ENCODE measurements at regions not wholly inside any gene's neighbourhood (a gene's known extent, or its start where the extent isn't known, plus 50 kb on each side); places are given as distances from the start of the nearest gene placed in this dataset.

- Histone ChIP-seq H3K36me3 (ENCODE audit: control insufficient read depth in 2 of 4, insufficient read depth in 4 of 4, low read length in 3 of 4) (no peaks in the 10 kb centered on the region), H2BK5ac (ENCODE audit: low read depth, low read length) (no peak overlapping the region), H3K18ac (ENCODE audit: extremely low read depth, low read length) (no peak overlapping the region), H4K91ac (replicated peaks; ENCODE audit: insufficient read length, low read length) (no peak overlapping the region), H3K27ac (ENCODE audit: low read depth, low read length) (no peak overlapping the region), H3K23me2 (ENCODE audit: low read depth, low read length) (no peaks in the 10 kb centered on the region), H3K23ac (ENCODE audit: insufficient read length) (no peak overlapping the region), H2BK120ac (replicated peaks; ENCODE audit: low read depth, low read length) (no peak overlapping the region), H3K4ac (replicated peaks; ENCODE audit: insufficient read length, low read depth, low read length) (no peak overlapping the region), H3K4me3 (ENCODE audit: extremely low read depth in 1 of 4, insufficient read depth in 2 of 4, low read depth in 3 of 4, low read length in 4 of 4) (no peak overlapping the region), H3K79me1 (ENCODE audit: low read depth, low read length) (no peaks in the 10 kb centered on the region), H2BK15ac (ENCODE audit: low read length) (no peak overlapping the region), H3K56ac (replicated peaks; ENCODE audit: insufficient read length, low read depth, low read length) (no peak overlapping the region), H3K4me2 (ENCODE audit: insufficient read depth in 1 of 2, low read depth in 2 of 2, low read length in 2 of 2) (no peak overlapping the region), H3K9ac (replicated peaks in 1 of 4; ENCODE audit: extremely low read depth in 1 of 4, low read depth in 3 of 4, low read length in 3 of 4) (no peak overlapping the region; a peak in 1 of 7 replicates), H2BK12ac (ENCODE audit: low read depth, low read length) (no peak overlapping the region), H2AK5ac (ENCODE audit: low read depth, low read length) (no peak overlapping the region), H3K14ac (ENCODE audit: insufficient read length) (no peak overlapping the region), H3K9me3 (ENCODE audit: insufficient read depth in 2 of 2, low read depth in 1 of 2, low read length in 1 of 2) (peaks cover 0 to 4% of the 10 kb centered on the region in 2 experiments; a peak in 1 of 4 replicates), H4K8ac (ENCODE audit: extremely low read depth, insufficient read depth, low read length) (no peak overlapping the region), H4K20me1 (replicated peaks in 1 of 2; ENCODE audit: control insufficient read depth in 1 of 2, insufficient read depth in 2 of 2, low read length in 2 of 2) (no peaks in the 10 kb centered on the region), H4K5ac (ENCODE audit: insufficient read length, low read depth, low read length) (no peak overlapping the region), H3K79me2 (ENCODE audit: control insufficient read depth in 1 of 2, insufficient read depth in 2 of 2, low read length in 2 of 2) (no peaks in the 10 kb centered on the region), H3K27me3 (replicated peaks in 1 of 4; ENCODE audit: control insufficient read depth in 3 of 4, extremely low read depth in 1 of 4, insufficient read depth in 3 of 4, low read length in 3 of 4) (no peaks in the 10 kb centered on the region; a peak in 1 of 7 replicates), H2AFZ (ENCODE audit: low read length) (no peak overlapping the region), H2BK20ac (ENCODE audit: low read length) (no peak overlapping the region), H3K4me1 (replicated peaks in 1 of 4; ENCODE audit: control insufficient read depth in 3 of 4, insufficient read depth in 4 of 4, low read length in 3 of 4) (no peaks in the 10 kb centered on the region)
- FAIRE-seq (no peak), DNase-seq (ENCODE audit: low read depth in 1 of 2, low spot score in 2 of 2) (no peak)
- CTCF ChIA-PET (ENCODE audit: partially characterized antibody) = interaction anchor here (0.8 kb wide), 1 partner anchor 26 kb away, joined by 3 read pairs; no protein-coding TSS in a partner anchor
- POLR2A ChIA-PET (ENCODE audit: partially characterized antibody) = no interaction called here
- TF ChIP-seq TAF7 (optimal IDR thresholded peaks at IDR 0.05; ENCODE audit: borderline replicate concordance, low read depth, low read length) = no peak
- TF ChIP-seq POLR2AphosphoS5 (IDR thresholded peaks at IDR 0.05; ENCODE audit: low read depth, low read length) = no peak
- no peak for TF ChIP-seq ASH2L (IDR thresholded peaks at IDR 0.05; ENCODE audit: low read length)
- no peak for TF ChIP-seq ZNF274 (IDR thresholded peaks at IDR 0.05; ENCODE audit: borderline replicate concordance, extremely low read depth, low read length)
- no peak for TF ChIP-seq MAX (IDR thresholded peaks at IDR 0.05)
- TF ChIP-seq, protein P1, sequence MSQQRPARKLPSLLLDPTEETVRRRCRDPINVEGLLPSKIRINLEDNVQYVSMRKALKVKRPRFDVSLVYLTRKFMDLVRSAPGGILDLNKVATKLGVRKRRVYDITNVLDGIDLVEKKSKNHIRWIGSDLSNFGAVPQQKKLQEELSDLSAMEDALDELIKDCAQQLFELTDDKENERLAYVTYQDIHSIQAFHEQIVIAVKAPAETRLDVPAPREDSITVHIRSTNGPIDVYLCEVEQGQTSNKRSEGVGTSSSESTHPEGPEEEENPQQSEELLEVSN (IDR thresholded peaks at IDR 0.05) = no peak
- TF ChIP-seq SP2 (IDR thresholded peaks at IDR 0.05; ENCODE audit: low read length) = no peak
- 90% methylated on average over 2 of the region's 2 CpGs; no CpG with 5 or more reads in 1 of the 2 experiments for WGBS, 2 experiments (ENCODE audit: extremely low coverage in 1 of 2, insufficient coverage in 1 of 2, insufficient read length in 1 of 2, insufficient replicate concordance in 2 of 2, low coverage in 1 of 2, low lambda C conversion rate in 2 of 2, missing lambda C conversion rate in 1 of 2)
Measured at GRCh38 chr12:115543269-115543668, 734.2 kb downstream of the MED13L start.

Measured in H1 (cell line).